ENCODE measurements at regions not wholly inside any gene's neighbourhood (a gene's known extent, or its start where the extent isn't known, plus 50 kb on each side); places are given as distances from the start of the nearest gene placed in this dataset.
"Not testable (repeated sequence)": the region's sequence is repeated elsewhere in the genome, so short reads cannot be mapped to it uniquely, and the experiment has no call there.

DNA sequence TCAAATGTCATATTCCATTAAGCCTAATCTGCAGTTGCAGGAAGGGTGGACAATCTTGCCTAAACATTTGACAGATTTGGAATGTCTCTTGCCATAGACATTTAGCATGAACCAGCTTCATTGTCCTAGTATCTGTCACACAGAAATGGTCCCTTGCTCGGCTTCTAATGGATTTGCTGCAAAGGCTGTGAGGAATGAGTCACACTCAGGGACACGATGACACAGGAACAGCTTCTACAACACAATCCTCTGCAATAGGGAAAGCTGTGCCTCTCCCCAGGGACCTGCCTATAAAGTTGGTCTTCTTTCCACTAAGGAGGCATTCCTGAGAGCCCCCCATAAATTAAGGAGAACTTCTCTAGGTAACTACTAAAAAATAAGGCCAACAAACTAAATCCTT, 155.1 kb upstream of the L3MBTL4 start:
- H3K4me1 ChIP-seq (ENCODE audit: insufficient read depth, low read length) = no peaks in the 10 kb centered on the region
- H3K4me3 Mint-ChIP-seq (ENCODE audit: unreplicated experiment) = no peak overlapping the region
- no peaks in the 10 kb centered on the region for H3K79me2 ChIP-seq (ENCODE audit: insufficient read depth, low read length)
- H3K4me1 Mint-ChIP-seq (ENCODE audit: low read depth, unreplicated experiment) = peaks cover 27% of the 10 kb centered on the region
- no peaks in the 10 kb centered on the region for H3K9me3 ChIP-seq (ENCODE audit: insufficient read depth, low read depth, low read length)
- no peak overlapping the region for H3K27ac ChIP-seq (ENCODE audit: low read depth, low read length)
- no peak overlapping the region for H3K27ac Mint-ChIP-seq (ENCODE audit: unreplicated experiment)
- no peak for FAIRE-seq
- H3K4me3 ChIP-seq (ENCODE audit: insufficient read depth, low read depth, low read length) = no peak overlapping the region
- H3K36me3 ChIP-seq (ENCODE audit: insufficient read depth, low read length) = no peaks in the 10 kb centered on the region
- H3K9me3 Mint-ChIP-seq (ENCODE audit: unreplicated experiment) = no peaks in the 10 kb centered on the region
- H3K36me3 Mint-ChIP-seq (ENCODE audit: low read depth, unreplicated experiment) = no peaks in the 10 kb centered on the region
- H3K4me2 ChIP-seq (ENCODE audit: low read length) = no peak overlapping the region
- H2AFZ ChIP-seq (ENCODE audit: low read depth, low read length) = no peak overlapping the region
- no peaks in the 10 kb centered on the region for H3K27me3 Mint-ChIP-seq (ENCODE audit: low read depth, unreplicated experiment)
- peaks cover 3% of the 10 kb centered on the region for H3K27me3 ChIP-seq (ENCODE audit: insufficient read depth, low read length)
- no peaks in the 10 kb centered on the region for H4K20me1 ChIP-seq (ENCODE audit: insufficient read depth, low read length)
- no peak overlapping the region for H3K9ac ChIP-seq (ENCODE audit: low read length)
- DNase-seq (ENCODE audit: low read depth) = no peak
- no peak for TF ChIP-seq CTCF (IDR thresholded peaks at IDR 0.05; ENCODE audit: insufficient read depth, low read depth, low read length)
- TF ChIP-seq EZH2 (IDR thresholded peaks at IDR 0.05; ENCODE audit: insufficient read depth, low read length) = no peak

GRCh38 chr18:6570581-6571238, 156.0 kb upstream of the L3MBTL4 start:
- peaks cover 20% of the 10 kb centered on the region for H3K4me1 Mint-ChIP-seq (ENCODE audit: low read depth, unreplicated experiment)
- no peaks in the 10 kb centered on the region for H3K79me2 ChIP-seq (ENCODE audit: insufficient read depth, low read length)
- H3K27ac ChIP-seq (ENCODE audit: low read depth, low read length) = no peak overlapping the region
- no peak overlapping the region for H3K4me3 ChIP-seq (ENCODE audit: insufficient read depth, low read depth, low read length)
- DNase-seq (ENCODE audit: low read depth) (no peak), FAIRE-seq (no peak)
- H3K4me2 ChIP-seq (ENCODE audit: low read length) = no peak overlapping the region
- no peaks in the 10 kb centered on the region for H3K27me3 Mint-ChIP-seq (ENCODE audit: low read depth, unreplicated experiment)
- no peak overlapping the region for H2AFZ ChIP-seq (ENCODE audit: low read depth, low read length)
- no peaks in the 10 kb centered on the region for H3K9me3 Mint-ChIP-seq (ENCODE audit: unreplicated experiment)
- no peak for TF ChIP-seq EZH2 (IDR thresholded peaks at IDR 0.05; ENCODE audit: insufficient read depth, low read length)
- TF ChIP-seq CTCF (IDR thresholded peaks at IDR 0.05; ENCODE audit: insufficient read depth, low read depth, low read length) = no peak
- no peaks in the 10 kb centered on the region for H3K36me3 ChIP-seq (ENCODE audit: insufficient read depth, low read length)
- no peak overlapping the region for H3K9ac ChIP-seq (ENCODE audit: low read length)
- no peak overlapping the region for H3K27ac Mint-ChIP-seq (ENCODE audit: unreplicated experiment)
- no peak overlapping the region for H3K4me3 Mint-ChIP-seq (ENCODE audit: unreplicated experiment)
- no peaks in the 10 kb centered on the region for H3K36me3 Mint-ChIP-seq (ENCODE audit: low read depth, unreplicated experiment)
- H3K27me3 ChIP-seq (ENCODE audit: insufficient read depth, low read length) = peaks cover 3% of the 10 kb centered on the region
- no peaks in the 10 kb centered on the region for H4K20me1 ChIP-seq (ENCODE audit: insufficient read depth, low read length)
- H3K4me1 ChIP-seq (ENCODE audit: insufficient read depth, low read length) = no peaks in the 10 kb centered on the region
- no peaks in the 10 kb centered on the region for H3K9me3 ChIP-seq (ENCODE audit: insufficient read depth, low read depth, low read length)

- FAIRE-seq (no peak), DNase-seq (ENCODE audit: low read depth) (no peak)
- Histone ChIP-seq H2AFZ (ENCODE audit: low read depth, low read length) (no peak overlapping the region), H3K79me2 (ENCODE audit: insufficient read depth, low read length) (no peaks in the 10 kb centered on the region), H3K4me3 (ENCODE audit: insufficient read depth, low read depth, low read length) (no peak overlapping the region), H3K27ac (ENCODE audit: low read depth, low read length) (no peak overlapping the region), H3K9me3 (ENCODE audit: insufficient read depth, low read depth, low read length) (no peaks in the 10 kb centered on the region), H3K4me1 (ENCODE audit: insufficient read depth, low read length) (no peaks in the 10 kb centered on the region), H4K20me1 (ENCODE audit: insufficient read depth, low read length) (no peaks in the 10 kb centered on the region), H3K9ac (ENCODE audit: low read length) (no peak overlapping the region), H3K4me2 (ENCODE audit: low read length) (no peak overlapping the region), H3K27me3 (ENCODE audit: insufficient read depth, low read length) (peaks cover 3% of the 10 kb centered on the region), H3K36me3 (ENCODE audit: insufficient read depth, low read length) (no peaks in the 10 kb centered on the region)
- H3K36me3 Mint-ChIP-seq (ENCODE audit: low read depth, unreplicated experiment) = no peaks in the 10 kb centered on the region
- no peak for TF ChIP-seq CTCF (IDR thresholded peaks at IDR 0.05; ENCODE audit: insufficient read depth, low read depth, low read length)
- TF ChIP-seq EZH2 (IDR thresholded peaks at IDR 0.05; ENCODE audit: insufficient read depth, low read length) = no peak
- no peak overlapping the region for H3K27ac Mint-ChIP-seq (ENCODE audit: unreplicated experiment)
- H3K27me3 Mint-ChIP-seq (ENCODE audit: low read depth, unreplicated experiment) = no peaks in the 10 kb centered on the region
- no peaks in the 10 kb centered on the region for H3K9me3 Mint-ChIP-seq (ENCODE audit: unreplicated experiment)
- no peak overlapping the region for H3K4me3 Mint-ChIP-seq (ENCODE audit: unreplicated experiment)
- H3K4me1 Mint-ChIP-seq (ENCODE audit: low read depth, unreplicated experiment) = peaks cover 15% of the 10 kb centered on the region
Observed at GRCh38 chr18:6571239-6571602, 156.5 kb upstream of the L3MBTL4 start.

- H3K4me1 Mint-ChIP-seq (ENCODE audit: low read depth, unreplicated experiment) = not testable (repeated sequence)
Observed at GRCh38 chr18:6572192-6572591, 157.3 kb upstream of the ARHGAP28 start.

More at GRCh38 chr18:6572192-6572591, 157.3 kb upstream of the ARHGAP28 start:
- not testable (repeated sequence) for H3K27ac ChIP-seq (ENCODE audit: low read depth, low read length); H3K4me3 ChIP-seq (ENCODE audit: insufficient read depth, low read depth, low read length); H2AFZ ChIP-seq (ENCODE audit: low read depth, low read length); H3K4me1 ChIP-seq (ENCODE audit: insufficient read depth, low read length); H3K79me2 ChIP-seq (ENCODE audit: insufficient read depth, low read length); H3K36me3 ChIP-seq (ENCODE audit: insufficient read depth, low read length); H3K4me2 ChIP-seq (ENCODE audit: low read length); H3K4me3 Mint-ChIP-seq (ENCODE audit: unreplicated experiment); DNase-seq (ENCODE audit: low read depth); H3K9me3 ChIP-seq (ENCODE audit: insufficient read depth, low read depth, low read length); H3K9ac ChIP-seq (ENCODE audit: low read length); H4K20me1 ChIP-seq (ENCODE audit: insufficient read depth, low read length); H3K27me3 Mint-ChIP-seq (ENCODE audit: low read depth, unreplicated experiment); FAIRE-seq; H3K27me3 ChIP-seq (ENCODE audit: insufficient read depth, low read length); H3K36me3 Mint-ChIP-seq (ENCODE audit: low read depth, unreplicated experiment); H3K27ac Mint-ChIP-seq (ENCODE audit: unreplicated experiment); H3K9me3 Mint-ChIP-seq (ENCODE audit: unreplicated experiment)
